ENCODE measurements at regions not wholly inside any gene's neighbourhood (a gene's known extent, or its start where the extent isn't known, plus 50 kb on each side); places are given as distances from the start of the nearest gene placed in this dataset.

GRCh38 chr4:124092101-124092500 is 620.4 kb downstream of the ANKRD50 start:
- no peak for TF ChIP-seq CTCF (IDR thresholded peaks at IDR 0.05; ENCODE audit: insufficient read depth, low read depth, low read length)
- TF ChIP-seq EZH2 (IDR thresholded peaks at IDR 0.05; ENCODE audit: insufficient read depth, low read length), result no peak
